ENCODE measurements at regions not wholly inside any gene's neighbourhood (a gene's known extent, or its start where the extent isn't known, plus 50 kb on each side); places are given as distances from the start of the nearest gene placed in this dataset.

DNA sequence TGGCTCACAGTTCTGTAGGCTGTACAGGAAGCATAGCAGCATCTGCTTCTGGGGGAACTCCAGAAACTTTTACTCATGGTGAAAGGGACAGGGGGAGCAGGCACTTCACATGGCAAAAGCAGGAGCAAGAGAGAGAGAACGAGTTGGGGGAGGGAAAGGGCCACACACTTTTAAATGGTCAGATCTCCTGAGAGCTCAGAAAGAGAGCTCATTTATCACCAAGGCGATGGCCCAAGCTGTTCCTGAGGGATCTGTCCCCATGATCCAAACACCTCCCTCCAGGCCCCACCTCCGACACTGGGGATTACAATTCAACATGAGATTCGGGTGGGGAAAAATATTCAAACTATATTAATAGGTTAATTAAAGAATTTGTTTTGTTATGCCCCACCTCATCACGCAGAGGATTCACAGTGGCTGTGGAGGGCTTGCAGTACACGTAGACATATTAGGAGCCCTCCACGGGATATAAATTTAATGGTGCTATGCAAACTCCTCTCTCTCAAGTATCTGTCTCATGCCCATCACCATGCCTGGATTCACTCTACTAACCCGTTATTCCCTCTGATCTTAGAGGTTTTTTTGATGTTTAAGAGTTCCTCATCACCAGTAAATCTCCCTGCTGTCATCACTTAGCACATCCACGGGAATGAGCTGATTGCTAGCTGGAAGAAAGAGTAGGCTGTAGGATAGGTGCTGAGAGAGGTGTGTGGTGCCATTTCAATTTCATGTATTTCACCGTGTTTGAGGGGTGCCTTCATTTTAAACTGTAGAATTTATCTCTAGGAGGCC is 84.5 kb upstream of the ARHGAP28 start:
- no peak overlapping the region for H3K27ac ChIP-seq (ENCODE audit: low read depth in 1 of 3, low read length in 2 of 3)
- no peaks in the 10 kb centered on the region for H3K27me3 ChIP-seq (ENCODE audit: control insufficient read depth in 3 of 3, insufficient read depth in 3 of 3, low read length in 3 of 3)
- no peaks in the 10 kb centered on the region for H3K9me3 ChIP-seq (ENCODE audit: control insufficient read depth in 2 of 2, insufficient read depth in 1 of 2, low read depth in 1 of 2, low read length in 1 of 2)
- no peak for DNase-seq
- H3K36me3 ChIP-seq (ENCODE audit: control insufficient read depth in 3 of 3, insufficient read depth in 2 of 3, low read depth in 1 of 3, low read length in 3 of 3) = no peaks in the 10 kb centered on the region
- no peak for FAIRE-seq
- no peaks in the 10 kb centered on the region for H3K4me1 ChIP-seq (ENCODE audit: control insufficient read depth in 3 of 3, insufficient read depth in 2 of 3, low read depth in 1 of 3, low read length in 2 of 3)
- H3K4me3 ChIP-seq (ENCODE audit: low read depth in 1 of 3, low read length in 3 of 3) = no peak overlapping the region
- WGBS, 3 donors = 45 to 55% (median 50%) methylated on average over 10 of the region's 10 CpGs

DNA sequence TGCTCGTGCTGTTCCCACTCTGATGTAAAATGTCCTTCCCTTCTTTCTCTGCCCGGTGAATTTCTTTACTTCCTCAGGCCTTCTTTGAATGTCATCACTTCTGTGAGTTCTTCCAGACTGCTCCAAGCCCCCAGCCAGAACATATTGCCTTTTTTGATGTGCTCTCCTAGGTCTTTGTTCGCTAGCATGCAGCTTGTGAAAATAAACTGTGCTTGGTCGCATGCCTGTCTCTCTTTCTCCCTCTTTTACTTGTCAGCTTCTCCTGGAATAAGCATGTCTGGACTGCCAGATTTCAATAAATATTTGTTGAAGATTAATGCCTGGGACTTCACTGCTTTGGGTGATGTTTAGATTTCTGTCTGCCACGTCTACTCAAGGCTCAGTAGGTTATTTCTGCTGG is 82.7 kb upstream of the ARHGAP28 start:
- Histone ChIP-seq H3K4me1 (ENCODE audit: control insufficient read depth in 3 of 3, insufficient read depth in 2 of 3, low read depth in 1 of 3, low read length in 2 of 3) (no peaks in the 10 kb centered on the region), H3K27me3 (ENCODE audit: control insufficient read depth in 3 of 3, insufficient read depth in 3 of 3, low read length in 3 of 3) (no peaks in the 10 kb centered on the region), H3K9me3 (ENCODE audit: control insufficient read depth in 2 of 2, insufficient read depth in 1 of 2, low read depth in 1 of 2, low read length in 1 of 2) (no peaks in the 10 kb centered on the region), H3K27ac (ENCODE audit: low read depth in 1 of 3, low read length in 2 of 3) (no peak overlapping the region), H3K4me3 (ENCODE audit: low read depth in 1 of 3, low read length in 3 of 3) (no peak overlapping the region), H3K36me3 (ENCODE audit: control insufficient read depth in 3 of 3, insufficient read depth in 2 of 3, low read depth in 1 of 3, low read length in 3 of 3) (no peaks in the 10 kb centered on the region)
- DNase-seq (no peak), FAIRE-seq (no peak)
- 39 to 50% (median 45%) methylated on average over 5 of the region's 5 CpGs for WGBS, 3 donors

DNA sequence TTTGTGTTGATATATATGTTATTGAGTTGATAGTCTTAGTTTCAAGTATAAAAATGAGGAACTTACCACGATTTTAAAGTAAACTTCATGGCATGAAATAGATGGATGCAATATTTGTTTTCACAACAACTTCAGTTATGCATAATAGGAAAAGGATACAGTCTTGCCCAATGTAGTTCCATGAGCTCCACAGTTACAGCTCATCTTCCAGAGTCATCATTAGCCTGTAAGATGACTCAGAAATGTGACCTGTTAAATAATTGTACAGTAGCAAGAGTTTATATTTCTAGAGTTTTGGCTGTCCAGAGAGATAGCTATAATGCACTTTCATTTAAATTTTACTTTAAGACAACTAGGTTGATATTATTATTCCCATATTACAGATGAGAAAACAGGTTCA is 80.9 kb upstream of the ARHGAP28 start:
- no peak for FAIRE-seq
- 30 to 56% (median 49%) methylated on average over 1 of the region's 1 CpG for WGBS, 3 donors
- no peaks in the 10 kb centered on the region for H3K27me3 ChIP-seq (ENCODE audit: control insufficient read depth in 3 of 3, insufficient read depth in 3 of 3, low read length in 3 of 3)
- no peaks in the 10 kb centered on the region for H3K9me3 ChIP-seq (ENCODE audit: control insufficient read depth in 2 of 2, insufficient read depth in 1 of 2, low read depth in 1 of 2, low read length in 1 of 2)
- no peak for DNase-seq
- no peaks in the 10 kb centered on the region for H3K4me1 ChIP-seq (ENCODE audit: control insufficient read depth in 3 of 3, insufficient read depth in 2 of 3, low read depth in 1 of 3, low read length in 2 of 3)
- no peaks in the 10 kb centered on the region for H3K36me3 ChIP-seq (ENCODE audit: control insufficient read depth in 3 of 3, insufficient read depth in 2 of 3, low read depth in 1 of 3, low read length in 3 of 3)
- no peak overlapping the region for H3K27ac ChIP-seq (ENCODE audit: low read depth in 1 of 3, low read length in 2 of 3)
- no peak overlapping the region for H3K4me3 ChIP-seq (ENCODE audit: low read depth in 1 of 3, low read length in 3 of 3)

DNA sequence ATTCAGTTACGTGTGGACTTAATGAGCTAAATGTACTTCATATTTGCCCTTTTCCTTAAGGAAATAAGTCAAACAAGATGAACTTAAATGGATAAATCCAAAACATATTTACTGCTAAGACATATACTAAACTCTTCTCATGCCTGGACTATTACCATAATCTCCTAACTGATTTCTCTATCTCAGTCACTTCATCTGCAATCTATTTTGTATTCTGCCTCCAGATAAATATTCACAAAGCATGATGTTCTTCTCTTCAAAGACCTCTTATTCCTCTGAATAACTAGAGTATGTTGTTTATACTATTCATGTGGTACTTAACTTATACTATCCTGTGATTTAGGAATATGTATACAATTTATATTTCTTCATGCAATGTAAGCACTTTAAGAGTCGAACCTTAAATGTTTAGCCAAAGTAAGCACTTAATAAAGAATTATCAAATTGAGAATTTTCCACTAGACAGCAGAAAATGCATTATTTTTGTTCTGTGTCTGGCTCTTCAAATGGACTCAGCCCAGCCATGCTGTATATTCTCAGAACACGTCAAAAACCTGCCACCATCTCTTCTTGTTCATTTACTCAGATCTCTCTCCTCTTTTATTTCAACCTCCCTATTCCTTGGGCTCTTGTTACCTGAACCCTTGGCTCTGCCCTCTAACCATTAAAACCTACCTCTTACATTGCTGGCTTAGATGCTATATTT is 79.9 kb upstream of the ARHGAP28 start:
- Histone ChIP-seq H3K27me3 (ENCODE audit: control insufficient read depth in 3 of 3, insufficient read depth in 3 of 3, low read length in 3 of 3) (no peaks in the 10 kb centered on the region), H3K36me3 (ENCODE audit: control insufficient read depth in 3 of 3, insufficient read depth in 2 of 3, low read depth in 1 of 3, low read length in 3 of 3) (no peaks in the 10 kb centered on the region), H3K4me1 (ENCODE audit: control insufficient read depth in 3 of 3, insufficient read depth in 2 of 3, low read depth in 1 of 3, low read length in 2 of 3) (no peaks in the 10 kb centered on the region), H3K27ac (ENCODE audit: low read depth in 1 of 3, low read length in 2 of 3) (no peak overlapping the region), H3K9me3 (ENCODE audit: control insufficient read depth in 2 of 2, insufficient read depth in 1 of 2, low read depth in 1 of 2, low read length in 1 of 2) (no peaks in the 10 kb centered on the region), H3K4me3 (ENCODE audit: low read depth in 1 of 3, low read length in 3 of 3) (no peak overlapping the region)
- DNase-seq (no peak), FAIRE-seq (no peak)
- 67 to 85% (median 72%) methylated on average over 3 of the region's 3 CpGs for WGBS, 3 donors

DNA sequence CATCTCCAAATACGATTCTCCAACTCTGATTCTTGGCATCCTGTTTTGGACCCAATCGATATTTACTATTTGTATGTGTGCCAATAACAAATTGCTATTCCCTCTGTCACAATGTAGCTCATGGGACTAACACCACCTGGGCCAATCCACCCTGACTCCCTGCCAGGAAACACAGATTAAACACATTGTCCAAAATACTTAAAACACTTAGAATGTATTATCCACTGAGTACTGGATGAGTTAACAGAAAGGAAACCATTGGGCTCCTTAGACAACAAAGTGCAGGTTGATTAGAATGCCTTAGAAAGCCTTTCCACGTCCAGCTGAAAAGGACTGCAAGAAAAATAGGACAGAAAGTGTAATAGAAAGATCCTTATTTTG is 79.4 kb upstream of the ARHGAP28 start:
- DNase-seq (no peak), FAIRE-seq (no peak)
- Histone ChIP-seq H3K27ac (ENCODE audit: low read depth in 1 of 3, low read length in 2 of 3) (no peak overlapping the region), H3K27me3 (ENCODE audit: control insufficient read depth in 3 of 3, insufficient read depth in 3 of 3, low read length in 3 of 3) (no peaks in the 10 kb centered on the region), H3K9me3 (ENCODE audit: control insufficient read depth in 2 of 2, insufficient read depth in 1 of 2, low read depth in 1 of 2, low read length in 1 of 2) (no peaks in the 10 kb centered on the region), H3K4me1 (ENCODE audit: control insufficient read depth in 3 of 3, insufficient read depth in 2 of 3, low read depth in 1 of 3, low read length in 2 of 3) (no peaks in the 10 kb centered on the region), H3K36me3 (ENCODE audit: control insufficient read depth in 3 of 3, insufficient read depth in 2 of 3, low read depth in 1 of 3, low read length in 3 of 3) (no peaks in the 10 kb centered on the region), H3K4me3 (ENCODE audit: low read depth in 1 of 3, low read length in 3 of 3) (no peak overlapping the region)
- WGBS, 3 donors = 38 to 53% (median 49%) methylated on average over 3 of the region's 3 CpGs

DNA sequence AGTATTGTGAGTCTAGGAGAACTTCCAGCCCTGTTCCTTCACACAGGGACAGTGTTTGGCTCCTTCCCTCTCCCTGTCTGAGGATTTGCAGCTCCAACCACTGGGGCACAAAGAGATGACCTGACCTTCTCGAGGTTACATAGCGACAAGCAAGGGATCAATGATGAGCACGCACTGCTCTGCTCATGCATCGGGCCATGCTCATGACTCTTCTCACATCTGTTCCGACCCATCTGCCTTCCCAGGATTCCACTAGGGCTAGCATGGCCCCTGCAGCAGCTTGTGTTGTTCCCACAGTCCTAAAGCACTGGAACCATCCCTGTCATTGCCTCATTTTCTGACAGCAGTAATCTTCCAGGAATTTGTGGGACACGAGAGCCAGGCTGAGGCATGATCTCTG is 78.8 kb upstream of the ARHGAP28 start:
- no peaks in the 10 kb centered on the region for H3K4me1 ChIP-seq (ENCODE audit: control insufficient read depth in 3 of 3, insufficient read depth in 2 of 3, low read depth in 1 of 3, low read length in 2 of 3)
- no peaks in the 10 kb centered on the region for H3K27me3 ChIP-seq (ENCODE audit: control insufficient read depth in 3 of 3, insufficient read depth in 3 of 3, low read length in 3 of 3)
- WGBS, 3 donors = 63 to 71% (median 70%) methylated on average over 6 of the region's 6 CpGs
- no peaks in the 10 kb centered on the region for H3K36me3 ChIP-seq (ENCODE audit: control insufficient read depth in 3 of 3, insufficient read depth in 2 of 3, low read depth in 1 of 3, low read length in 3 of 3)
- DNase-seq (no peak), FAIRE-seq (no peak)
- no peak overlapping the region for H3K27ac ChIP-seq (ENCODE audit: low read depth in 1 of 3, low read length in 2 of 3)
- H3K4me3 ChIP-seq (ENCODE audit: low read depth in 1 of 3, low read length in 3 of 3) = no peak overlapping the region
- no peaks in the 10 kb centered on the region for H3K9me3 ChIP-seq (ENCODE audit: control insufficient read depth in 2 of 2, insufficient read depth in 1 of 2, low read depth in 1 of 2, low read length in 1 of 2)

DNA sequence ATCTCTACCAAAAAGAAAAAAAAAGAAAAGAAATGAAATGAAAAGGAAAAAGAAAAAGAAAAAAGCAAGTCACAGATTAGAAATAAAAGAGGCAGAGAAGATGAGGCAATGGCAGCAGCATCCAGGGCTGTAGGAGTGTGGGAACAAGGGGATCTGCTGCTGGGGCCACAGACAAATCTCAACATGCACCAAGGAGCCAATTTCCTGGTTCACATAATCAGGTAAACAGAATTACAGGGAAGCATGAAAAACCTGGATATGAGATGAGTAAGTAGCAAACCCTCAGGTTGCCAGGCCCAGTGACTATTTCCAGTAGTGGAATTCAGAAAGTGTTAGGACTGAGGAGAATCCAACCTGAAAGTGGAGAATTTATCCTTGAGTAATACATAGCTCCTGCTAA is 77.4 kb upstream of the ARHGAP28 start:
- DNase-seq (no peak), FAIRE-seq (no peak)
- Histone ChIP-seq H3K4me1 (ENCODE audit: control insufficient read depth in 3 of 3, insufficient read depth in 2 of 3, low read depth in 1 of 3, low read length in 2 of 3) (no peaks in the 10 kb centered on the region), H3K4me3 (ENCODE audit: low read depth in 1 of 3, low read length in 3 of 3) (no peak overlapping the region), H3K9me3 (ENCODE audit: control insufficient read depth in 2 of 2, insufficient read depth in 1 of 2, low read depth in 1 of 2, low read length in 1 of 2) (no peaks in the 10 kb centered on the region), H3K27ac (ENCODE audit: low read depth in 1 of 3, low read length in 2 of 3) (no peak overlapping the region), H3K27me3 (ENCODE audit: control insufficient read depth in 3 of 3, insufficient read depth in 3 of 3, low read length in 3 of 3) (no peaks in the 10 kb centered on the region), H3K36me3 (ENCODE audit: control insufficient read depth in 3 of 3, insufficient read depth in 2 of 3, low read depth in 1 of 3, low read length in 3 of 3) (no peaks in the 10 kb centered on the region)

DNA sequence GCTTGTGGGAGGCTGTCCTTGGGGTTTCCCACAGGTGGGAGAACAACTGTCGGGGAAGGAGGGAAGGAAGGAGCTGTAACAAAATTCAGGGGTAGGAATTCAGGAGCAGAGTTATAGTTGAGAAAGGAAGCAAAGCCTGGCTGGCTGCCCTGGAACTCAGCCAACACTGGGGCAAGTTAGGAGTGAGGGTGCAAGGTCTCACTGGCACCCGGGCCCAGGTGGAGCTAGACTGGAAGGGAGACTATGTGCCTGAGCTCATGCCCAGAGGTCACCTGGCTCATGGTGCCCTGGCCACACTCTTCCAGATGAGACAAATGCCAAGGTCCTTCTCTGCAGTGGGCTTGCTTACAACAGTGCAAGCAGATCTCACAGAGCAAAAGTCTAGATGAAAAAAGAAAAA is 75.6 kb upstream of the ARHGAP28 start:
- Histone ChIP-seq H3K4me3 (ENCODE audit: low read depth in 1 of 3, low read length in 3 of 3) (no peak overlapping the region), H3K36me3 (ENCODE audit: control insufficient read depth in 3 of 3, insufficient read depth in 2 of 3, low read depth in 1 of 3, low read length in 3 of 3) (no peaks in the 10 kb centered on the region), H3K27me3 (ENCODE audit: control insufficient read depth in 3 of 3, insufficient read depth in 3 of 3, low read length in 3 of 3) (no peaks in the 10 kb centered on the region), H3K4me1 (ENCODE audit: control insufficient read depth in 3 of 3, insufficient read depth in 2 of 3, low read depth in 1 of 3, low read length in 2 of 3) (no peaks in the 10 kb centered on the region), H3K27ac (ENCODE audit: low read depth in 1 of 3, low read length in 2 of 3) (no peak overlapping the region), H3K9me3 (ENCODE audit: control insufficient read depth in 2 of 2, insufficient read depth in 1 of 2, low read depth in 1 of 2, low read length in 1 of 2) (no peaks in the 10 kb centered on the region)
- 30 to 70% (median 45%) methylated on average over 2 of the region's 2 CpGs for WGBS, 3 donors
- no peak for FAIRE-seq
- DNase-seq = peak in 1 of 2 donors; percentile 1
